GM12865 (cell line): ENCODE measurements at regions not wholly inside any gene's neighbourhood (a gene's known extent, or its start where the extent isn't known, plus 50 kb on each side); places are given as distances from the start of the nearest gene placed in this dataset.
"Not testable (repeated sequence)": the region's sequence is repeated elsewhere in the genome, so short reads cannot be mapped to it uniquely, and the experiment has no call there.

Source experiments
- DNase-seq: peaks from one replicate; pipeline ENCODE4 v3.0.0; 2010; ENCODE audit warnings: low read depth
- H3K4me3 ChIP-seq: 2 replicates; pipeline ENCODE4 v1.5.1; 2011; ENCODE audit warnings: mild to moderate bottlenecking, low read depth, low read length, control low read depth
- CTCF ChIP-seq: IDR thresholded peaks from 2 replicates; pipeline ENCODE4 v1.5.1; 2011; ENCODE audit warnings: low read length, control low read depth, low read depth, inconsistent platforms; ENCODE audit not compliant: insufficient read depth; ENCODE audit errors: missing control alignments

- no peak for TF ChIP-seq CTCF
- DNase-seq = no peak
- H3K4me3 ChIP-seq = no peak overlapping the region
Measured at GRCh38 chr13:80497978-80498377, 157.1 kb upstream of the SPRY2 start.

- no peak for DNase-seq
- no peak overlapping the region for H3K4me3 ChIP-seq
- TF ChIP-seq CTCF = no peak
Measured at GRCh38 chr13:80497439-80497838, 156.5 kb upstream of the SPRY2 start.

- no peak for DNase-seq
- H3K4me3 ChIP-seq = no peak overlapping the region
- TF ChIP-seq CTCF = no peak
Measured at GRCh38 chr13:80496721-80497397, 155.9 kb upstream of the SPRY2 start.

DNA sequence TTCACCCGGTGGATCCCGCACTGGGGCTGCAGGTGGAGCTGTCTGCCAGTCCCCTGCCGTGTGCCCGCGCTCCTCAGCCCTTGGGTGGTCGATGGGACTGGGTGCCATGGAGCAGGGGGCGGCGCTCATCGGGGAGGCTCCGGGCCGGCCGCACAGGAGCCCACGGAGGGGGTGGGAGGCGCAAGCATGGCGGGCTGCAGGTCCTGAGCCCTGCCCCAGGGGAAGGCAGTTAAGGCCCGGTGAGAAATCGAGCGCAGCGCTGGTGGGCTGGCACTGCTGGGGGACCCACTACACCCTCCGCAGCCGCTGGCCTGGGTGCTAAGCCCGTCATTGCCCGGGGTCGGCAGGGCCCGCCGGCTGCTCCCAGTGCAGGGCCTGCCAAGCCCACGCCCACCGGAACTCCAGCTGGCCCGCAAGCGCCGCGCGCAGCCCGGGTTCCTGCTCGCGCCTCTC is 149.6 kb upstream of the SPRY2 start:
- DNase-seq, H3K4me3 ChIP-seq: not testable (repeated sequence)

DNA sequence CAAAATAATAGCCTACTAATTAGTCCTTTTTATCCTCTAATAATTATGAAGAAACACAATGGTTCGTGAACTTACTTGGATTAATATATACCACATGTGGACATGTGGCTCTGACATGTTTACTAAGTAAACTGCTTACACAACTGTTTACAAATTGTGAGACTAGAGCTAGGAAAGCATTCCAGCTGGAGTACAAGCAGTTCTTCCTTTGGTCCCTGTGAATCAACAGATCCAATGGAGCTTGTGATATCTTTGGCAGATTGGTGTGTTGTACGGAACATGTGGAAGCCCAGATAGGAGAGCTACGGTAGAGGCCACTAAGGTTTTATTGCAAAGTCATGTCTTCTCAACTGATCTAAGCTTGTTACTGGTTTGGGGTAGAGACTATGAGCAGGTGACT is 145.5 kb upstream of the SPRY2 start:
- TF ChIP-seq CTCF = no peak
- no peak overlapping the region for H3K4me3 ChIP-seq
- no peak for DNase-seq

DNA sequence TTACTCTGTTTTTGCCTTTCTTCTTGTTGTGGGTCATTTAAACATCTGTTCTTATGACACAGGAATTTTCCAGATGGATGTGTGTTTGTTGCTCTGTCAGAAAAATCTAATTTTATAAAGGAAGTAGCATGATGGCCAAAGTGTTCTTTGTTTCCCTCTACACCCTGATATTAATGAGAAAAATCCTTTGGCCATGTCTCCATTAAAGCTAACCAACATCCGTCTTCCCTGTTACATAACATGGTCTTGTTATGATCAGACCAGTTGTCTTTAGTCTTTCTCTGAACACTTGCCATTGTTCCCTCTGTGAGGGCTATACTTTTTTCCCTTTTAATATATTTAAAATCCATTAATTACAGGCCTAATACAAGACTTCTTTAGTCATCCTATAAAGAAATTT is 142.2 kb upstream of the SPRY2 start:
- no peak overlapping the region for H3K4me3 ChIP-seq
- DNase-seq = no peak
- no peak for TF ChIP-seq CTCF

DNA sequence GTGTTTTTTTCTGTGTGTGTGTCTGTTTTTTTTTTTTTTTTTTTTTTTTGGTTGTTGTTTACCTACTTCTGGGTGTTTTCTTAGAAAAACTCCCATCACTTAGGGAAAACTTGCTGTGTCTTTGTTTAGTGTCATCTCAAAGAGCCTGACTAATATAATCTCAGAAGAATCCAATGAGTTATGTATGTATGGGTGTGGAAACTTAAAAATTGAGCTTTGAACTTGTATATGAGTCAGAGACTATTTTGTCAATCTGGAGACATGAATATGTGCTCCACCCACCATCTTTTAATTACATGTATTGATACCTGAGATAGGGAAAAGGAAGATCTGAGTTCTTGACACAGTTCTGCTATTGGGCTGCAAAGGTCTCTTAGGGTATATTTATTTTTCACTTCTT is 140.7 kb upstream of the SPRY2 start:
- TF ChIP-seq CTCF = no peak
- no peak overlapping the region for H3K4me3 ChIP-seq
- no peak for DNase-seq
